ENCODE measurements at regions not wholly inside any gene's neighbourhood (a gene's known extent, or its start where the extent isn't known, plus 50 kb on each side); places are given as distances from the start of the nearest gene placed in this dataset.

DNA sequence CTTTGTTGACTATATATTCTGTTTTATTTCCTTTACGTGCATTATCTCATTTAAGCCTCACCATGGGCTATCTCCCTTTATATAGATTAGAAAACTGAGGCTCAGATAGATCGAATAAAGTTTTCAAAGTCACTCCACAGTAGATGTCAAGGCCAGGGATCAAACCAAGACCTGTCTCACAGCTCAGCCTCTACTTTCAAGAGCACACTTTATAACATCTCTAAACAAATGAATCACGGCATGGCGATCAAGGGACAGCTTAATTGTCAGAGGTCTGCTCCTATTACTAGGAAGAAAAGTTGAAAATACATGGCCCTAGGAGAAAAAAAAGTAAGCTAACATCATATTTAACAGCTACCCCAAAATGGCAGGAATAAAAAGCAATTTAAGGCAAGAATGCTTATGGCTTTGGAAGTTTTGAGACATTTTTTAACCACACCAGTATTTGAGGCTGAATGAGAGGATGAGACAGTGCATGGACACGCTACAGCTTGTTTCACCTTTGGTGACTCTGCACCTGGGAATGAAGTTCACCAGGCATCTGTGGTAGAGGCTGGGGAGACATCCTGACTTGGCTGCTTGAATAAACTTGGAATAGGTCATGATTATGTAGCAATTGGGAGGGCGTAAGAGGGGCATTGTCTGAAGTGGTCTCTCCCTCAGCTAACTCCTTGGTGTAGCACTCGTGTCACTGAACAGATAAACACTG lies 486.8 kb upstream of the WWC1 start:
- Histone ChIP-seq H4K12ac (ENCODE audit: low read depth, low read length) (no peak overlapping the region), H3K4me3 (ENCODE audit: low read depth, low read length) (no peak overlapping the region), H3K27me3 (ENCODE audit: insufficient read depth, low read length) (no peaks in the 10 kb centered on the region), H2BK12ac (ENCODE audit: low read length) (peak overlapping the region; percentile 35), H3K27ac (ENCODE audit: low read depth, low read length) (no peak overlapping the region), H3K23ac (ENCODE audit: low read length) (no peak overlapping the region), H3K4me2 (ENCODE audit: low read length) (no peak overlapping the region), H2BK120ac (ENCODE audit: insufficient read depth, low read length, poor library complexity) (peak overlapping the region; percentile 18), H3K14ac (ENCODE audit: low read length) (no peak overlapping the region), H3K4ac (ENCODE audit: low read depth, low read length) (no peak overlapping the region), H2BK5ac (ENCODE audit: low read depth, low read length, poor library complexity) (no peak overlapping the region), H2AK5ac (ENCODE audit: low read length) (no peak overlapping the region), H2AFZ (ENCODE audit: insufficient read depth, low read length, poor library complexity) (no peak overlapping the region), H3K9me3 (ENCODE audit: insufficient read depth, low read depth, low read length) (no peaks in the 10 kb centered on the region), H3K18ac (ENCODE audit: low read length) (no peak overlapping the region), H3K79me2 (ENCODE audit: control insufficient read depth, insufficient read depth, low read length, poor library complexity) (peaks cover 2% of the 10 kb centered on the region), H3K9ac (ENCODE audit: low read length) (no peak overlapping the region), H4K91ac (ENCODE audit: low read depth, low read length) (no peak overlapping the region), H3K4me1 (ENCODE audit: control insufficient read depth in 1 of 2, insufficient read depth in 2 of 2, low read length in 2 of 2) (peaks cover 0 to 16% of the 10 kb centered on the region in 2 experiments), H3K36me3 (ENCODE audit: control insufficient read depth in 1 of 2, insufficient read depth in 2 of 2, low read length in 2 of 2) (no peaks in the 10 kb centered on the region), H4K8ac (ENCODE audit: low read depth, low read length) (no peak overlapping the region), H3K79me1 (ENCODE audit: low read length) (peaks cover 11% of the 10 kb centered on the region)
- WGBS (ENCODE audit: extremely low coverage, insufficient coverage, insufficient read length): no CpG with 5 or more reads among the region's 7 CpGs
- peak; percentile 45 to 61 for DNase-seq

GRCh38 chr5:167810573-167810972 lies 480.9 kb upstream of the WWC1 start:
- Histone ChIP-seq H3K9ac (ENCODE audit: low read length) (no peak overlapping the region), H3K36me3 (ENCODE audit: control insufficient read depth in 1 of 2, insufficient read depth in 2 of 2, low read length in 2 of 2) (no peaks in the 10 kb centered on the region), H3K27ac (ENCODE audit: low read depth, low read length) (no peak overlapping the region), H3K14ac (ENCODE audit: low read length) (no peak overlapping the region), H3K4me1 (ENCODE audit: control insufficient read depth in 1 of 2, insufficient read depth in 2 of 2, low read length in 2 of 2) (peaks cover 0 to 2% of the 10 kb centered on the region in 2 experiments), H3K18ac (ENCODE audit: low read length) (no peak overlapping the region), H3K79me2 (ENCODE audit: control insufficient read depth, insufficient read depth, low read length, poor library complexity) (peaks cover 2% of the 10 kb centered on the region), H3K9me3 (ENCODE audit: insufficient read depth, low read depth, low read length) (no peaks in the 10 kb centered on the region), H4K12ac (ENCODE audit: low read depth, low read length) (no peak overlapping the region), H3K4ac (ENCODE audit: low read depth, low read length) (no peak overlapping the region), H3K23ac (ENCODE audit: low read length) (no peak overlapping the region), H2AK5ac (ENCODE audit: low read length) (no peak overlapping the region), H2BK5ac (ENCODE audit: low read depth, low read length, poor library complexity) (no peak overlapping the region), H4K91ac (ENCODE audit: low read depth, low read length) (no peak overlapping the region), H2BK120ac (ENCODE audit: insufficient read depth, low read length, poor library complexity) (no peak overlapping the region), H3K27me3 (ENCODE audit: insufficient read depth, low read length) (no peaks in the 10 kb centered on the region), H3K79me1 (ENCODE audit: low read length) (no peaks in the 10 kb centered on the region), H3K4me2 (ENCODE audit: low read length) (no peak overlapping the region), H2BK12ac (ENCODE audit: low read length) (no peak overlapping the region), H4K8ac (ENCODE audit: low read depth, low read length) (no peak overlapping the region), H3K4me3 (ENCODE audit: low read depth, low read length) (no peak overlapping the region), H2AFZ (ENCODE audit: insufficient read depth, low read length, poor library complexity) (no peak overlapping the region)
- no peak for DNase-seq
- WGBS (ENCODE audit: extremely low coverage, insufficient coverage, insufficient read length): no CpG with 5 or more reads among the region's 2 CpGs

GRCh38 chr5:167812871-167813270 lies 478.6 kb upstream of the WWC1 start:
- no CpG with 5 or more reads among the region's 4 CpGs for WGBS (ENCODE audit: extremely low coverage, insufficient coverage, insufficient read length)
- Histone ChIP-seq H4K91ac (ENCODE audit: low read depth, low read length) (no peak overlapping the region), H2AFZ (ENCODE audit: insufficient read depth, low read length, poor library complexity) (no peak overlapping the region)

GRCh38 chr5:167813389-167813788 lies 478.1 kb upstream of the WWC1 start:
- H3K18ac ChIP-seq (ENCODE audit: low read length): no peak overlapping the region
- no peak overlapping the region for H2BK12ac ChIP-seq (ENCODE audit: low read length)
- H3K4ac ChIP-seq (ENCODE audit: low read depth, low read length): no peak overlapping the region
- H3K27ac ChIP-seq (ENCODE audit: low read depth, low read length): no peak overlapping the region
- no peaks in the 10 kb centered on the region for H3K9me3 ChIP-seq (ENCODE audit: insufficient read depth, low read depth, low read length)
- peaks cover 0 to 2% of the 10 kb centered on the region in 2 experiments for H3K4me1 ChIP-seq (ENCODE audit: control insufficient read depth in 1 of 2, insufficient read depth in 2 of 2, low read length in 2 of 2)
- H4K91ac ChIP-seq (ENCODE audit: low read depth, low read length): no peak overlapping the region
- no peaks in the 10 kb centered on the region for H3K79me2 ChIP-seq (ENCODE audit: control insufficient read depth, insufficient read depth, low read length, poor library complexity)
- no peak overlapping the region for H3K4me3 ChIP-seq (ENCODE audit: low read depth, low read length)
- no peak overlapping the region for H2AK5ac ChIP-seq (ENCODE audit: low read length)
- H3K36me3 ChIP-seq (ENCODE audit: control insufficient read depth in 1 of 2, insufficient read depth in 2 of 2, low read length in 2 of 2): no peaks in the 10 kb centered on the region
- no peaks in the 10 kb centered on the region for H3K79me1 ChIP-seq (ENCODE audit: low read length)
- H3K4me2 ChIP-seq (ENCODE audit: low read length): no peak overlapping the region
- no peak overlapping the region for H2AFZ ChIP-seq (ENCODE audit: insufficient read depth, low read length, poor library complexity)
- H2BK120ac ChIP-seq (ENCODE audit: insufficient read depth, low read length, poor library complexity): no peak overlapping the region
- H2BK5ac ChIP-seq (ENCODE audit: low read depth, low read length, poor library complexity): no peak overlapping the region
- no peak overlapping the region for H4K12ac ChIP-seq (ENCODE audit: low read depth, low read length)
- no CpG with 5 or more reads among the region's 2 CpGs for WGBS (ENCODE audit: extremely low coverage, insufficient coverage, insufficient read length)
- H4K8ac ChIP-seq (ENCODE audit: low read depth, low read length): no peak overlapping the region
- no peak overlapping the region for H3K14ac ChIP-seq (ENCODE audit: low read length)
- H3K27me3 ChIP-seq (ENCODE audit: insufficient read depth, low read length): no peaks in the 10 kb centered on the region
- H3K23ac ChIP-seq (ENCODE audit: low read length): no peak overlapping the region
- no peak overlapping the region for H3K9ac ChIP-seq (ENCODE audit: low read length)
- no peak for DNase-seq

More at GRCh38 chr5:167812871-167813270, 478.6 kb upstream of the WWC1 start:
- Histone ChIP-seq H3K4ac (ENCODE audit: low read depth, low read length) (no peak overlapping the region), H3K79me2 (ENCODE audit: control insufficient read depth, insufficient read depth, low read length, poor library complexity) (no peaks in the 10 kb centered on the region), H3K14ac (ENCODE audit: low read length) (no peak overlapping the region), H3K4me1 (ENCODE audit: control insufficient read depth in 1 of 2, insufficient read depth in 2 of 2, low read length in 2 of 2) (peaks cover 0 to 2% of the 10 kb centered on the region in 2 experiments), H3K27me3 (ENCODE audit: insufficient read depth, low read length) (no peaks in the 10 kb centered on the region), H3K18ac (ENCODE audit: low read length) (no peak overlapping the region), H3K9ac (ENCODE audit: low read length) (no peak overlapping the region), H2AK5ac (ENCODE audit: low read length) (no peak overlapping the region), H3K36me3 (ENCODE audit: control insufficient read depth in 1 of 2, insufficient read depth in 2 of 2, low read length in 2 of 2) (no peaks in the 10 kb centered on the region), H2BK5ac (ENCODE audit: low read depth, low read length, poor library complexity) (no peak overlapping the region), H3K79me1 (ENCODE audit: low read length) (no peaks in the 10 kb centered on the region), H3K4me2 (ENCODE audit: low read length) (no peak overlapping the region), H3K27ac (ENCODE audit: low read depth, low read length) (no peak overlapping the region), H2BK12ac (ENCODE audit: low read length) (no peak overlapping the region), H2BK120ac (ENCODE audit: insufficient read depth, low read length, poor library complexity) (no peak overlapping the region), H4K12ac (ENCODE audit: low read depth, low read length) (no peak overlapping the region), H3K4me3 (ENCODE audit: low read depth, low read length) (no peak overlapping the region), H3K23ac (ENCODE audit: low read length) (no peak overlapping the region), H4K8ac (ENCODE audit: low read depth, low read length) (no peak overlapping the region), H3K9me3 (ENCODE audit: insufficient read depth, low read depth, low read length) (no peaks in the 10 kb centered on the region)
- no peak for DNase-seq

All from trophoblast cell (in vitro differentiated cells and primary cell).